NT2/D1 (cell line): ENCODE measurements at regions not wholly inside any gene's neighbourhood (a gene's known extent, or its start where the extent isn't known, plus 50 kb on each side); places are given as distances from the start of the nearest gene placed in this dataset.

Experiments
- DNase-seq: peaks from one replicate; pipeline ENCODE4 v3.0.0-alpha.2; 2011; ENCODE audit warnings: low read depth, low spot score
- H3K27me3 ChIP-seq: 2 replicates; pipeline ENCODE4 v1.6.0; 2011; ENCODE audit warnings: mild to moderate bottlenecking; ENCODE audit not compliant: insufficient read length, insufficient read depth
- H3K36me3 ChIP-seq: 2 replicates; pipeline ENCODE4 v1.6.1; 2011; ENCODE audit warnings: mild to moderate bottlenecking, low read length, mixed read lengths; ENCODE audit not compliant: insufficient read depth, insufficient read length
- H3K4me1 ChIP-seq: 2 replicates; pipeline ENCODE4 v1.5.1; 2011; ENCODE audit not compliant: insufficient read depth, insufficient read length
- H3K4me3 ChIP-seq: 2 replicates; pipeline ENCODE4 v1.5.1; 2011; ENCODE audit warnings: low read depth; ENCODE audit not compliant: insufficient read length
- H3K9ac ChIP-seq: 2 replicates; pipeline ENCODE4 v1.6.0; 2011; ENCODE audit warnings: low read depth; ENCODE audit not compliant: insufficient read length
- H3K9me3 ChIP-seq: 2 replicates; pipeline ENCODE4 v1.5.1; 2011; ENCODE audit warnings: mild to moderate bottlenecking, low read length; ENCODE audit not compliant: insufficient read depth
- SUZ12 ChIP-seq: IDR thresholded peaks from 2 replicates; pipeline ENCODE4 v1.6.1; 2011; ENCODE audit not compliant: insufficient read length, insufficient read depth; ENCODE audit errors: extremely low read depth
- YY1 ChIP-seq: IDR thresholded peaks from 2 replicates; pipeline ENCODE4 v1.6.1; 2011; ENCODE audit not compliant: insufficient read length, insufficient read depth
- ZNF274 ChIP-seq: IDR thresholded peaks from 2 replicates; pipeline ENCODE4 v1.6.1; 2011; ENCODE audit warnings: mild to moderate bottlenecking, low read depth, low read length

DNA sequence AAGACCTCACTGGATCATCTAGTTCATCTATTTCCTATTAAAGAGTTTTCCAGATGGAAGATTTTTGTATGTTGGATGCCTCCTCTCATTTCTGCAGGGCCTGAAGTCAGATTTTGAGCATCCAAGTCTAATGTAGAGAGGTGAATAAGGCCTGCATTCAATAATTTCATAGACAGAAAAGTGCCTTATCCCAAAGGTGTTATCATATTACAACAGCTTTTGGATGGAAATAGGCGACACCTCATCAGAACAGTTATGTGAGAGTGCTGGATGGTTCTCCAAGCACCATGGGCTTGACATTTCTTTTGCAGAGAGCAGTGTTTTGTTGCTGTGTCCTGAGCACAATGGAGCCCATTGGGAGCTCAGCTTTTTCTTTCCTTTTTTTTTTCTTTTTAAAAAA, 162.4 kb upstream of the MEOX2 start:
- Histone ChIP-seq H3K27me3 (no peaks in the 10 kb centered on the region), H3K36me3 (no peaks in the 10 kb centered on the region), H3K4me1 (no peaks in the 10 kb centered on the region), H3K4me3 (no peak overlapping the region), H3K9ac (no peak overlapping the region), H3K9me3 (no peaks in the 10 kb centered on the region)
- DNase-seq: no peak
- TF ChIP-seq ZNF274 (no peak), SUZ12 (no peak), YY1 (no peak)

DNA sequence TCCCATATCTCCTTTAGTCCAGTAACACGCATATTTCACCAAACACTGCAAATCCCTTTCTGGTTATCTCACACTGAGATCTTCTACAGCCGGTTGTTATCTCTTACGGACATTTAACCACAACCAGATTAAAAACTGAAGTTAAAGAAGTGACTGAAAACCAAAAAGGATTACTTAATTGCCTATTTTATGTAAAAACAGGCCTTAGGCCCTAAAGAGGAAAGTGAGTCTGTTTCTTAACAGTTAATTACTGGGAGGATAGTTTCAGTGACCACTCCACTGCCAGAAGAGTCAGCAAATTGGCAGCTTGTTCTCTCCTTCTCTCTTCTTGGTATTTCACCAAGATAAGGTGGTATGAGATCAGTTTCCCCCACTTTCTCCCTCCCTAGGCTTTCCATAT, 161.9 kb upstream of the MEOX2 start:
- Histone ChIP-seq H3K9me3 (no peaks in the 10 kb centered on the region), H3K36me3 (no peaks in the 10 kb centered on the region), H3K27me3 (no peaks in the 10 kb centered on the region), H3K9ac (no peak overlapping the region), H3K4me1 (no peaks in the 10 kb centered on the region), H3K4me3 (no peak overlapping the region)
- no peak for DNase-seq
- no peak for TF ChIP-seq ZNF274

GRCh38 chr7:15845868-15846267, 159.4 kb upstream of the MEOX2 start:
- no peak for TF ChIP-seq YY1
- TF ChIP-seq ZNF274: no peak
- TF ChIP-seq SUZ12: no peak
- Histone ChIP-seq H3K27me3 (no peaks in the 10 kb centered on the region), H3K4me1 (no peaks in the 10 kb centered on the region), H3K9me3 (no peaks in the 10 kb centered on the region), H3K9ac (no peak overlapping the region), H3K36me3 (no peaks in the 10 kb centered on the region), H3K4me3 (no peak overlapping the region)
- DNase-seq: no peak

- H3K4me1 ChIP-seq: no peaks in the 10 kb centered on the region
- no peak for DNase-seq
- TF ChIP-seq ZNF274 (no peak), SUZ12 (no peak), YY1 (no peak)
- no peaks in the 10 kb centered on the region for H3K36me3 ChIP-seq
- H3K4me3 ChIP-seq: no peak overlapping the region
- no peaks in the 10 kb centered on the region for H3K27me3 ChIP-seq
- H3K9me3 ChIP-seq: no peaks in the 10 kb centered on the region
- no peak overlapping the region for H3K9ac ChIP-seq
Observed at GRCh38 chr7:15845461-15845860, 159.0 kb upstream of the MEOX2 start.

- Histone ChIP-seq H3K4me1 (no peaks in the 10 kb centered on the region), H3K36me3 (no peaks in the 10 kb centered on the region), H3K9me3 (no peaks in the 10 kb centered on the region), H3K4me3 (peak overlapping the region; percentile 36), H3K9ac (peak overlapping the region; percentile 45), H3K27me3 (no peaks in the 10 kb centered on the region)
- TF ChIP-seq YY1: no peak
- no peak for TF ChIP-seq SUZ12
- TF ChIP-seq ZNF274: no peak
- peak; percentile 74 for DNase-seq
Observed at GRCh38 chr7:15839416-15840100, 153.1 kb upstream of the MEOX2 start.

GRCh38 chr7:15838265-15838664, 151.8 kb upstream of the MEOX2 start:
- H3K27me3 ChIP-seq: no peaks in the 10 kb centered on the region
- H3K9ac ChIP-seq: no peak overlapping the region
- no peak overlapping the region for H3K4me3 ChIP-seq
- DNase-seq: no peak
- TF ChIP-seq SUZ12 (no peak), YY1 (no peak), ZNF274 (no peak)
- H3K4me1 ChIP-seq: no peaks in the 10 kb centered on the region
- H3K36me3 ChIP-seq: no peaks in the 10 kb centered on the region
- no peaks in the 10 kb centered on the region for H3K9me3 ChIP-seq

GRCh38 chr7:15837306-15837950, 150.9 kb upstream of the MEOX2 start:
- no peak overlapping the region for H3K4me3 ChIP-seq
- no peak for DNase-seq
- TF ChIP-seq ZNF274: no peak
- TF ChIP-seq YY1: no peak
- TF ChIP-seq SUZ12: no peak
- no peaks in the 10 kb centered on the region for H3K36me3 ChIP-seq
- H3K9me3 ChIP-seq: no peaks in the 10 kb centered on the region
- H3K9ac ChIP-seq: no peak overlapping the region
- H3K27me3 ChIP-seq: no peaks in the 10 kb centered on the region
- H3K4me1 ChIP-seq: no peaks in the 10 kb centered on the region

- H3K9ac ChIP-seq: no peak overlapping the region
- no peaks in the 10 kb centered on the region for H3K27me3 ChIP-seq
- no peak overlapping the region for H3K4me3 ChIP-seq
- no peaks in the 10 kb centered on the region for H3K36me3 ChIP-seq
- no peaks in the 10 kb centered on the region for H3K4me1 ChIP-seq
- H3K9me3 ChIP-seq: no peaks in the 10 kb centered on the region
- no peak for TF ChIP-seq SUZ12
- TF ChIP-seq YY1: no peak
- TF ChIP-seq ZNF274: no peak
- no peak for DNase-seq
Observed at GRCh38 chr7:15836651-15837050, 150.2 kb upstream of the MEOX2 start.
